ENCODE measurements at regions not wholly inside any gene's neighbourhood (a gene's known extent, or its start where the extent isn't known, plus 50 kb on each side); places are given as distances from the start of the nearest gene placed in this dataset.
"Not testable (repeated sequence)": the region's sequence is repeated elsewhere in the genome, so short reads cannot be mapped to it uniquely, and the experiment has no call there.

DNA sequence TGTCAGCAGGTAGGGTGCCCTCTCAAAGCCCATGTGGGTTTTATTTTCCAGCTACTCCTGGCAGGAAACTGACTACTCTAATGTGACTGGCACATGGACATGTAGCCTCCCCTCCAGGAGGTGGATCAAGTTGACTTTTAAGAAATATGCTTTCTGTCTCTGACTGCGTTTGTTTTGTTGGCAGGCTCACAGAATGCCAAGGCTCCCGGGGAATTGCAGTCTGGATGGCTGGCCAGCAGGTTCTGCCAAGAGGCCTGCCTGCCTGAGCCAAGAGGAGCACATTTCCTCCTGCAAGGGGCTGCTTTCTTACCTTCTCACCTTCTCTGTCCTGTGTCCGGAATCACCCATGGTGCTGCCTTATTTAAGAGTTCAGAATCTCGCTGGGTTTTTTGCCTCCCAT lies 217.3 kb upstream of the ERCC4 start:
- TF ChIP-seq, protein P1, sequence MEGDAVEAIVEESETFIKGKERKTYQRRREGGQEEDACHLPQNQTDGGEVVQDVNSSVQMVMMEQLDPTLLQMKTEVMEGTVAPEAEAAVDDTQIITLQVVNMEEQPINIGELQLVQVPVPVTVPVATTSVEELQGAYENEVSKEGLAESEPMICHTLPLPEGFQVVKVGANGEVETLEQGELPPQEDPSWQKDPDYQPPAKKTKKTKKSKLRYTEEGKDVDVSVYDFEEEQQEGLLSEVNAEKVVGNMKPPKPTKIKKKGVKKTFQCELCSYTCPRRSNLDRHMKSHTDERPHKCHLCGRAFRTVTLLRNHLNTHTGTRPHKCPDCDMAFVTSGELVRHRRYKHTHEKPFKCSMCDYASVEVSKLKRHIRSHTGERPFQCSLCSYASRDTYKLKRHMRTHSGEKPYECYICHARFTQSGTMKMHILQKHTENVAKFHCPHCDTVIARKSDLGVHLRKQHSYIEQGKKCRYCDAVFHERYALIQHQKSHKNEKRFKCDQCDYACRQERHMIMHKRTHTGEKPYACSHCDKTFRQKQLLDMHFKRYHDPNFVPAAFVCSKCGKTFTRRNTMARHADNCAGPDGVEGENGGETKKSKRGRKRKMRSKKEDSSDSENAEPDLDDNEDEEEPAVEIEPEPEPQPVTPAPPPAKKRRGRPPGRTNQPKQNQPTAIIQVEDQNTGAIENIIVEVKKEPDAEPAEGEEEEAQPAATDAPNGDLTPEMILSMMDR (IDR thresholded peaks at IDR 0.05): no peak
- Histone ChIP-seq H3K9ac (ENCODE audit: low read depth in 2 of 2, low read length in 2 of 2) (no peak overlapping the region), H3K27ac (no peak overlapping the region), H3K4me3 (no peak overlapping the region), H3K9me3 (no peaks in the 10 kb centered on the region), H3K27me3 (no peaks in the 10 kb centered on the region), H3K4me1 (no peaks in the 10 kb centered on the region), H3K36me3 (no peaks in the 10 kb centered on the region)
- intact Hi-C loops (cut with DNase I): no loop called here
- no peak for DNase-seq

DNA sequence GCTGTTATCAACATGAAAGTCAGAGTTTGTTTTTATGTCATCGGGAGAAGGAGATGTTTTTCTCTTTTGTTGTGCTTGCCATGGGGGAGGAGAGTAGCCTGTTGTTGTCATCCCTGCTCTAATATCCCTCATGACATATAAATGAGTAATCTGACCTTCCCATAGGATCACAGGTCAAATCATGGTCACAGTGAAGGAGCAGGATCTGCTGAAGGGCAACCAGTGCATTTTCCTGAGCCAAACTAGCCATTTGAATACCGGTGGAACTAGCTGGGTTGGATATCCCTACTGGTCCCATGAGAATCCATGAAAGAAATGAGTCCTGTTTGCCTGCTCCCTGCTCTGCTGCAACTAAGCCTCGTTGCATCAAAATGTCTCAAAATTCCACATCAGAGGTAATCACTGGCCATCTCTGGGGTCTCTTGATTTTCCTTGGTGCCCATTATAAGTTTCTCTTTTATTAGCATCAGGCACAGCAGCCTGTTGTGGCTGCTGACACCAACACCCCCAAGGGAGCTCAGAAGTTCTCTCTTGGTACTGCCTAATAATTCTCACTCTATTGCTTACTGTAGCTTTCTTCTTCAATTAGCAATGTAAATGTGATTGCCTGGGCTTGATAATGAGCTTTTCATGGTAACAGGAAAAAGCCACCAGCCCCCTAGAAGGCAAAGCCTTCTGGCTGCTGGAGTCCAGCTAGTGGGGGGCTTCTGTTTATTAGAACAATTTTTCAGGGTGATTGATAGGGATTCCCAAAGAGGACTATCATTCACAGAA lies 211.4 kb upstream of the ERCC4 start:
- Histone ChIP-seq H3K9ac (ENCODE audit: low read depth in 2 of 2, low read length in 2 of 2) (no peak overlapping the region), H3K36me3 (no peaks in the 10 kb centered on the region), H3K4me1 (no peaks in the 10 kb centered on the region), H3K4me3 (no peak overlapping the region), H3K9me3 (no peaks in the 10 kb centered on the region), H3K27ac (no peak overlapping the region), H3K27me3 (no peaks in the 10 kb centered on the region)
- no peak for DNase-seq
- TF ChIP-seq, protein P1 (IDR thresholded peaks at IDR 0.05): no peak
- intact Hi-C loops (cut with DNase I): no loop called here

DNA sequence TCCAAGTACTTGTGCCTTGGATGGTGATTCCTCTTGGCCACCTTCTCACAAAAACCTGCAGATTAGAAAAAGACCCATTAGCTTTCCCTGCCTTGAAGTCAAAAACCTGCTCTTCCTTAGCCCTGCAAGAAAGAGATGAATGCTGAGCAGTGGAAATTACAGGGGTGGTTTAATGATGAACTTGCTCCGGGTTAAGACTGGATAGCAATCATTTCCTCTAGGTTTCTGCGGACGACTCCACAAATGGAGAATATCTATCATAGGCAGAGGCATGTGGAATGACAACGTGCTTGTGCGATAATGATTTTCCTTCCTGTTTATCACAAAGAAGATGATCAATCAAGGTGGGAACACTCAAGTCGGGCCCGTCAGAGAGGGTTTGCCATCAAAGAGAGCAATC lies 201.2 kb upstream of the ERCC4 start:
- H3K4me1 ChIP-seq: no peaks in the 10 kb centered on the region
- TF ChIP-seq, protein P1 (IDR thresholded peaks at IDR 0.05): no peak
- H3K9ac ChIP-seq (ENCODE audit: low read depth in 2 of 2, low read length in 2 of 2): no peak overlapping the region
- H3K27me3 ChIP-seq: no peaks in the 10 kb centered on the region
- intact Hi-C loops (cut with DNase I): no loop called here
- no peak overlapping the region for H3K27ac ChIP-seq
- H3K9me3 ChIP-seq: no peaks in the 10 kb centered on the region
- no peak overlapping the region for H3K4me3 ChIP-seq
- no peak for DNase-seq
- no peaks in the 10 kb centered on the region for H3K36me3 ChIP-seq

DNA sequence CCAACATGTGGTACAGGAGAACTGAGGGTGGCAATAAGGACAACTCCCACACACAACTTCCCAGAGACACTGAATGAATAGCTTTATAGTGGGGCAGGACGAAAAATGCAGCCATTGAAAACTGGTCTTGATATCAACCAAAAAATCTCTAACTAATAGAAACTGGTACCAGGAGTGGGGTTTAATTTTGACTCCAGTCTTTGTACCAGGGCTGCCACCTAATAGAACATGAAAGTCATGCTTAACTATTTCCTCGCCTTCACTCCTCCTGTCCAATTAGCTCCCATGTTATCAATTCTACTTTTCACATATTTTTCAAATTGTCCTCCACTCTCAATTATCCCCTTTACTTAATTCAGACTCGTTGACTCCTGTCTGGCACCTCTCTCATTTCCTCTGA lies 192.0 kb upstream of the ERCC4 start:
- Histone ChIP-seq H3K9ac (ENCODE audit: low read depth in 2 of 2, low read length in 2 of 2) (no peak overlapping the region), H3K4me3 (no peak overlapping the region), H3K4me1 (no peaks in the 10 kb centered on the region), H3K9me3 (no peaks in the 10 kb centered on the region), H3K36me3 (no peaks in the 10 kb centered on the region), H3K27me3 (no peaks in the 10 kb centered on the region), H3K27ac (no peak overlapping the region)
- intact Hi-C loops (cut with DNase I): no loop called here
- TF ChIP-seq, protein P1 (IDR thresholded peaks at IDR 0.05): no peak
- DNase-seq: no peak

DNA sequence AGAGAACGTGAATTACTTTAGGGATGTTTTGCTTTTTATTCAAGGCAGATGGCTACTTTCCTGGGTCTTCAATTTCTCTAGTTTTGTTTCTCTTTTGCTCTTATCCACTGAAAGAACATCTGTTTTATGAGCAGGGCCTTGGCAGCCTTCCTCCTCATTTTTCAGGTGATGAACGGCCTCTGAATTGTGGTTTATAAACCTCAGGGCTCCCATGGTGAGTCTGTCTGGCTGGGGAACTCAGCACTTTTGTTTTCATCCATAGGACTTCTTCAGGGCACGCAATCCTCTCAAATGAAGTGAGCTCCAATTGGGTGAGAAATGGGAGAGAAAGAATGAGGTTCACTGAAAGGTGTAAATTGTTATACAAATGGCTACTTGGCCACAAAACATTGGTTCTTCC lies 186.4 kb upstream of the ERCC4 start:
- H3K9ac ChIP-seq (ENCODE audit: low read depth in 2 of 2, low read length in 2 of 2): no peak overlapping the region
- no peaks in the 10 kb centered on the region for H3K27me3 ChIP-seq
- no peak for DNase-seq
- no peaks in the 10 kb centered on the region for H3K36me3 ChIP-seq
- H3K4me3 ChIP-seq: no peak overlapping the region
- no peaks in the 10 kb centered on the region for H3K9me3 ChIP-seq
- no peaks in the 10 kb centered on the region for H3K4me1 ChIP-seq
- TF ChIP-seq, protein P1 (IDR thresholded peaks at IDR 0.05): no peak
- intact Hi-C loops (cut with DNase I): no loop called here
- H3K27ac ChIP-seq: no peak overlapping the region

DNA sequence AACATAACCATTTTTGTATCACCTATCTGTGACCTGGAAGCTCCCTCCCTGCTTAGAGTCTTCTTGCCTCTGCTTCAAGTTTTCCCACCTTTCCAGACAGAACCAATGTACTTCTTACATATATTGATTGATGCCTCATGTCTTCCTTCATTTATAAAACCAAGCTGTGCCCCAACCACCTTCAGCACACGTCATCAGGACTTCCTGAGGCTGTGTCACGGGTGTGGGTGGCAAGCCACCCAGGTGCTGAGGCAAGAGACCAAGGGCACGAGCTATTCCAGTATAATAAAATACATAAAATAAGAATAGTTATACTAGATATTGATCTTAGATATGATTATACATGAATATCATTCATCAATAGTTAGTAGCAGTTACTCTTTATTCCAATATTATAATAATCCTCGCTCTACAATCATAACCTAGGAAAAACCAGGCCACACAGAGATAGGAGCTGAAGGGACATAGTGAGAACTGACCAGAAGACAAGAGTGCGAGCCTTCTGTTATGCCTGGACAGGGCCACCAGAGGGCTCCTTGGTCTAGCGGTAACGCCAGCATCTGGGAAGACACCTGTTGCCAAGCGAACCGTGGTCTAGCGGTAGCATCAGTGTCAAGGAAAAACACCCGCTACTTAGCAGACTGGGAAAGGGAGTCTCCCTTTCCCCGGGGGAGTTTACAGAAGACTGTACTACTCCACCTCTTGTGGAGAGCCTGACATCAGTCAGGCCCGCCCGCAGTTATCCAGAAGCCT lies 180.2 kb upstream of the ERCC4 start:
- H3K36me3 ChIP-seq; H3K4me3 ChIP-seq; H3K9ac ChIP-seq (ENCODE audit: low read depth in 2 of 2, low read length in 2 of 2); intact Hi-C loops (cut with DNase I); H3K9me3 ChIP-seq; H3K4me1 ChIP-seq; H3K27me3 ChIP-seq; H3K27ac ChIP-seq; DNase-seq: not testable (repeated sequence)
